ENCODE measurements at regions not wholly inside any gene's neighbourhood (a gene's known extent, or its start where the extent isn't known, plus 50 kb on each side); places are given as distances from the start of the nearest gene placed in this dataset.

DNA sequence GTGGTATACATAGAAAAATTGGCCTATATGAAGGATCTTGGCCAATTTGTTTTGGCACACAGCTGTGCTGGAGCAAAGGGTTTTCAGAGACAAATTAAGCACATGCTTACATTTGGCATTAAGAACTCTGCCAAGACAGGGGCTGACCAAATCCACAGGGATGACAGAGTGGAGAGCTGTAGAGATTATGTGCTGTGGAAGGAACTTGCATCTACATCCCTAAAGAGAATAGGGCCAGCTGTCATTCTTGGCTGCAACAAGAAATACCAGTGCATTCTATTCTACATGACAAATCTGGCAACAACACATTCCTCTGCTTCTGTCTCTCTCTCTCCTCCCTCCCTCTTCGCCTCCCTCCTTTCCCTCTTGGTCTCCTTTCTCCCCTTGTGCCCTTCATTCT is 75.6 kb downstream of the POM121L12 start:
- FAIRE-seq (no peak), DNase-seq (ENCODE audit: low read depth in 1 of 2, low spot score in 2 of 2) (no peak)
- H3K79me1 ChIP-seq (ENCODE audit: low read depth, low read length), result no peaks in the 10 kb centered on the region
- no peak overlapping the region for H3K56ac ChIP-seq (replicated peaks; ENCODE audit: insufficient read length, low read depth, low read length)
- no peak overlapping the region for H3K27ac ChIP-seq (ENCODE audit: low read depth, low read length)
- H3K23me2 ChIP-seq (ENCODE audit: low read depth, low read length), result no peaks in the 10 kb centered on the region
- H2BK20ac ChIP-seq (ENCODE audit: low read length), result no peak overlapping the region
- no peak overlapping the region for H3K4ac ChIP-seq (replicated peaks; ENCODE audit: insufficient read length, low read depth, low read length)
- no peak overlapping the region for H3K4me2 ChIP-seq (ENCODE audit: insufficient read depth in 1 of 2, low read depth in 2 of 2, low read length in 2 of 2)
- H3K23ac ChIP-seq (ENCODE audit: insufficient read length), result no peak overlapping the region
- H2BK5ac ChIP-seq (ENCODE audit: low read depth, low read length), result no peak overlapping the region
- H4K20me1 ChIP-seq (replicated peaks in 1 of 2; ENCODE audit: control insufficient read depth in 1 of 2, insufficient read depth in 2 of 2, low read length in 2 of 2), result no peaks in the 10 kb centered on the region
- no peak overlapping the region for H2AK5ac ChIP-seq (ENCODE audit: low read depth, low read length)
- H3K4me1 ChIP-seq (replicated peaks in 1 of 4; ENCODE audit: control insufficient read depth in 3 of 4, insufficient read depth in 4 of 4, low read length in 3 of 4), result peaks cover 0 to 3% (median 0%) of the 10 kb centered on the region in 4 experiments; a peak in 1 of 7 replicates
- H2BK120ac ChIP-seq (replicated peaks; ENCODE audit: low read depth, low read length), result no peak overlapping the region
- CTCF ChIA-PET (ENCODE audit: partially characterized antibody), result no interaction called here
- H3K14ac ChIP-seq (ENCODE audit: insufficient read length), result no peak overlapping the region
- peak overlapping the region; percentile 7; the same call in 1 of the 2 replicates for H4K8ac ChIP-seq (ENCODE audit: extremely low read depth, insufficient read depth, low read length)
- peaks cover 0 to 1% (median 0%) of the 10 kb centered on the region in 4 experiments; a peak in 1 of 7 replicates for H3K27me3 ChIP-seq (replicated peaks in 1 of 4; ENCODE audit: control insufficient read depth in 3 of 4, extremely low read depth in 1 of 4, insufficient read depth in 3 of 4, low read length in 3 of 4)
- no peaks in the 10 kb centered on the region for H3K36me3 ChIP-seq (ENCODE audit: control insufficient read depth in 2 of 4, insufficient read depth in 4 of 4, low read length in 3 of 4)
- H3K9me3 ChIP-seq (ENCODE audit: insufficient read depth in 2 of 2, low read depth in 1 of 2, low read length in 1 of 2), result no peaks in the 10 kb centered on the region
- H3K9ac ChIP-seq (replicated peaks in 1 of 4; ENCODE audit: extremely low read depth in 1 of 4, low read depth in 3 of 4, low read length in 3 of 4), result no peak overlapping the region
- TF ChIP-seq RBBP5 (IDR thresholded peaks at IDR 0.05; ENCODE audit: borderline replicate concordance, low read depth, low read length) (no peak), TEAD4 (IDR thresholded peaks at IDR 0.05; ENCODE audit: low read depth, low read length) (0 out of 2 replicates have a peak, but pooled peaks have one; percentile 19)
- H3K79me2 ChIP-seq (ENCODE audit: control insufficient read depth in 1 of 2, insufficient read depth in 2 of 2, low read length in 2 of 2), result no peaks in the 10 kb centered on the region
- H3K4me3 ChIP-seq (ENCODE audit: extremely low read depth in 1 of 4, insufficient read depth in 2 of 4, low read depth in 3 of 4, low read length in 4 of 4), result no peak overlapping the region
- no peak overlapping the region for H2BK15ac ChIP-seq (ENCODE audit: low read length)
- H4K91ac ChIP-seq (replicated peaks; ENCODE audit: insufficient read length, low read length), result no peak overlapping the region
- WGBS, 2 experiments (ENCODE audit: extremely low coverage in 1 of 2, insufficient coverage in 1 of 2, insufficient read length in 1 of 2, insufficient replicate concordance in 2 of 2, low coverage in 1 of 2, low lambda C conversion rate in 2 of 2, missing lambda C conversion rate in 1 of 2), result 78% methylated on average over 1 of the region's 1 CpG; no CpG with 5 or more reads in 1 of the 2 experiments
- H3K18ac ChIP-seq (ENCODE audit: extremely low read depth, low read length), result no peak overlapping the region
- POLR2A ChIA-PET (ENCODE audit: partially characterized antibody), result interaction anchor here (0.5 kb wide), 1 partner anchor 38 kb away, joined by 4 read pairs; no protein-coding TSS in a partner anchor
- no peak overlapping the region for H2AFZ ChIP-seq (ENCODE audit: low read length)
- no peak overlapping the region for H2BK12ac ChIP-seq (ENCODE audit: low read depth, low read length)
- H4K5ac ChIP-seq (ENCODE audit: insufficient read length, low read depth, low read length), result no peak overlapping the region

Data from H1 (cell line).